HCT116 (cell line): ENCODE measurements at regions not wholly inside any gene's neighbourhood (a gene's known extent, or its start where the extent isn't known, plus 50 kb on each side); places are given as distances from the start of the nearest gene placed in this dataset.

Experiments used
- EZH2 ChIP-seq: fragments of 200-600 bp; sonication (generic); IDR thresholded peaks from 2 replicates; pipeline ENCODE4 v1.6.1; 2017; ENCODE audit warnings: antibody characterized with exemption, mixed run types
- POLR2A ChIP-seq: IDR thresholded peaks from 2 replicates; pipeline ENCODE4 v1.7.0; 2011; ENCODE audit warnings: borderline replicate concordance; ENCODE audit not compliant: insufficient read depth, insufficient read length; ENCODE audit errors: extremely low read depth
- RAD21 ChIP-seq: IDR thresholded peaks from 2 replicates; pipeline ENCODE4 v1.6.1; 2012; ENCODE audit warnings: low read depth, mild to moderate bottlenecking
- SIN3A ChIP-seq: IDR thresholded peaks from 2 replicates; pipeline ENCODE4 v1.6.1; 2012; ENCODE audit warnings: low read depth
- TF ChIP-seq, protein P1 (sequence below): IDR thresholded peaks from 2 replicates; pipeline ENCODE4 v1.6.1; 2011; ENCODE audit warnings: mild to moderate bottlenecking, low read length, moderate library complexity; ENCODE audit not compliant: insufficient replicate concordance; ENCODE audit errors: extremely low read depth
- TF ChIP-seq, protein P2 (sequence below), 3 experiments: fragments of 200-600 bp in 1 of 3; sonication (generic) in 1 of 3; IDR thresholded peaks in 2 of 3; conservative IDR thresholded peaks in 1 of 3; 2 replicates each; pipeline ENCODE4 v1.5.1; 2012 to 2017; ENCODE audit warnings: low read depth in 2 of 3, low read length in 2 of 3, antibody characterized with exemption in 1 of 3, borderline replicate concordance in 1 of 3, control low read depth in 1 of 3, mild to moderate bottlenecking in 1 of 3, mixed read lengths in 1 of 3, mixed run types in 1 of 3, moderate library complexity in 1 of 3; ENCODE audit not compliant: insufficient read depth in 1 of 3
- TF ChIP-seq, protein P3 (sequence below): IDR thresholded peaks from 2 replicates; pipeline ENCODE4 v1.6.1; 2012; ENCODE audit warnings: low read depth

DNA sequence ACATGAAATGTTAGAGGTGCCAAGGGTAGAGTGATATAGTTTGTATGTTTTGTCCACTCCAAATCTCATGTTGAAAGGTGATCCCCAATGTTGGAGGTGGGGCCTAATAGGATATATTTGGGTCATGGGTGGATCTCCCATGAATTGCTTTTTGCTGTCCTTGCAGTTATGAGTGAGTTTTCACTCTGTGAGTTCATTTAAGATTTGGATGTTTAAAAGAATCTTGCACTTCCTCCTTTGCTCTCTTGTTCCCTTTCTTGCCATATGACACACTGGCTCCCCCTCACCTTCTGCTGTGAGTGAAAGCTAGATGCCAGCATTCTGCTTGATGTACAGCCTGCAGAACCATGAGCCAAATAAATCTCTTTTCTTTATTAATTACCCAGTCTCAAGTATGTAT lies 269.2 kb downstream of the ZWINT start:
- TF ChIP-seq POLR2A (no peak), EZH2 (no peak), SIN3A (no peak), RAD21 (no peak)
- TF ChIP-seq, protein P1, sequence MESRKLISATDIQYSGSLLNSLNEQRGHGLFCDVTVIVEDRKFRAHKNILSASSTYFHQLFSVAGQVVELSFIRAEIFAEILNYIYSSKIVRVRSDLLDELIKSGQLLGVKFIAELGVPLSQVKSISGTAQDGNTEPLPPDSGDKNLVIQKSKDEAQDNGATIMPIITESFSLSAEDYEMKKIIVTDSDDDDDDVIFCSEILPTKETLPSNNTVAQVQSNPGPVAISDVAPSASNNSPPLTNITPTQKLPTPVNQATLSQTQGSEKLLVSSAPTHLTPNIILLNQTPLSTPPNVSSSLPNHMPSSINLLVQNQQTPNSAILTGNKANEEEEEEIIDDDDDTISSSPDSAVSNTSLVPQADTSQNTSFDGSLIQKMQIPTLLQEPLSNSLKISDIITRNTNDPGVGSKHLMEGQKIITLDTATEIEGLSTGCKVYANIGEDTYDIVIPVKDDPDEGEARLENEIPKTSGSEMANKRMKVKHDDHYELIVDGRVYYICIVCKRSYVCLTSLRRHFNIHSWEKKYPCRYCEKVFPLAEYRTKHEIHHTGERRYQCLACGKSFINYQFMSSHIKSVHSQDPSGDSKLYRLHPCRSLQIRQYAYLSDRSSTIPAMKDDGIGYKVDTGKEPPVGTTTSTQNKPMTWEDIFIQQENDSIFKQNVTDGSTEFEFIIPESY, result no peak
- TF ChIP-seq, protein P2, sequence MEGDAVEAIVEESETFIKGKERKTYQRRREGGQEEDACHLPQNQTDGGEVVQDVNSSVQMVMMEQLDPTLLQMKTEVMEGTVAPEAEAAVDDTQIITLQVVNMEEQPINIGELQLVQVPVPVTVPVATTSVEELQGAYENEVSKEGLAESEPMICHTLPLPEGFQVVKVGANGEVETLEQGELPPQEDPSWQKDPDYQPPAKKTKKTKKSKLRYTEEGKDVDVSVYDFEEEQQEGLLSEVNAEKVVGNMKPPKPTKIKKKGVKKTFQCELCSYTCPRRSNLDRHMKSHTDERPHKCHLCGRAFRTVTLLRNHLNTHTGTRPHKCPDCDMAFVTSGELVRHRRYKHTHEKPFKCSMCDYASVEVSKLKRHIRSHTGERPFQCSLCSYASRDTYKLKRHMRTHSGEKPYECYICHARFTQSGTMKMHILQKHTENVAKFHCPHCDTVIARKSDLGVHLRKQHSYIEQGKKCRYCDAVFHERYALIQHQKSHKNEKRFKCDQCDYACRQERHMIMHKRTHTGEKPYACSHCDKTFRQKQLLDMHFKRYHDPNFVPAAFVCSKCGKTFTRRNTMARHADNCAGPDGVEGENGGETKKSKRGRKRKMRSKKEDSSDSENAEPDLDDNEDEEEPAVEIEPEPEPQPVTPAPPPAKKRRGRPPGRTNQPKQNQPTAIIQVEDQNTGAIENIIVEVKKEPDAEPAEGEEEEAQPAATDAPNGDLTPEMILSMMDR (IDR thresholded peaks at IDR 0.05 in 2 of 3, conservative IDR thresholded peaks at IDR 0.05 in 1 of 3; ENCODE audit: borderline replicate concordance in 1 of 3, insufficient read depth in 1 of 3, low read depth in 2 of 3, low read length in 2 of 3), result no peak
- TF ChIP-seq, protein P3, sequence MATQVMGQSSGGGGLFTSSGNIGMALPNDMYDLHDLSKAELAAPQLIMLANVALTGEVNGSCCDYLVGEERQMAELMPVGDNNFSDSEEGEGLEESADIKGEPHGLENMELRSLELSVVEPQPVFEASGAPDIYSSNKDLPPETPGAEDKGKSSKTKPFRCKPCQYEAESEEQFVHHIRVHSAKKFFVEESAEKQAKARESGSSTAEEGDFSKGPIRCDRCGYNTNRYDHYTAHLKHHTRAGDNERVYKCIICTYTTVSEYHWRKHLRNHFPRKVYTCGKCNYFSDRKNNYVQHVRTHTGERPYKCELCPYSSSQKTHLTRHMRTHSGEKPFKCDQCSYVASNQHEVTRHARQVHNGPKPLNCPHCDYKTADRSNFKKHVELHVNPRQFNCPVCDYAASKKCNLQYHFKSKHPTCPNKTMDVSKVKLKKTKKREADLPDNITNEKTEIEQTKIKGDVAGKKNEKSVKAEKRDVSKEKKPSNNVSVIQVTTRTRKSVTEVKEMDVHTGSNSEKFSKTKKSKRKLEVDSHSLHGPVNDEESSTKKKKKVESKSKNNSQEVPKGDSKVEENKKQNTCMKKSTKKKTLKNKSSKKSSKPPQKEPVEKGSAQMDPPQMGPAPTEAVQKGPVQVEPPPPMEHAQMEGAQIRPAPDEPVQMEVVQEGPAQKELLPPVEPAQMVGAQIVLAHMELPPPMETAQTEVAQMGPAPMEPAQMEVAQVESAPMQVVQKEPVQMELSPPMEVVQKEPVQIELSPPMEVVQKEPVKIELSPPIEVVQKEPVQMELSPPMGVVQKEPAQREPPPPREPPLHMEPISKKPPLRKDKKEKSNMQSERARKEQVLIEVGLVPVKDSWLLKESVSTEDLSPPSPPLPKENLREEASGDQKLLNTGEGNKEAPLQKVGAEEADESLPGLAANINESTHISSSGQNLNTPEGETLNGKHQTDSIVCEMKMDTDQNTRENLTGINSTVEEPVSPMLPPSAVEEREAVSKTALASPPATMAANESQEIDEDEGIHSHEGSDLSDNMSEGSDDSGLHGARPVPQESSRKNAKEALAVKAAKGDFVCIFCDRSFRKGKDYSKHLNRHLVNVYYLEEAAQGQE, result no peak
